Stimulated activated CD4-positive, alpha-beta T cell treated with anti-CD3 and anti-CD28 coated beads, Interleukin-1b, Interleukin-23, amount 100 ng/mL, for 48 hours (primary cell): ENCODE measurements at regions not wholly inside any gene's neighbourhood (a gene's known extent, or its start where the extent isn't known, plus 50 kb on each side); places are given as distances from the start of the nearest gene placed in this dataset.

Experiments
- DNase-seq: peaks from one replicate; pipeline ENCODE4 v3.0.0-alpha.2; 2020

- no peak for DNase-seq
These were observed 1536.4 kb upstream of the TENM3 start for GRCh38 chr4:180706766-180707165.

- DNase-seq: no peak
These were observed 1532.4 kb upstream of the TENM3 start for GRCh38 chr4:180710628-180711337.

GRCh38 chr4:180717451-180718033 lies 1525.7 kb upstream of the TENM3 start:
- DNase-seq: no peak

GRCh38 chr4:180721356-180721755 lies 1521.8 kb upstream of the TENM3 start:
- DNase-seq: no peak

GRCh38 chr4:180726611-180727010 lies 1516.6 kb upstream of the TENM3 start:
- no peak for DNase-seq

- no peak for DNase-seq
These were observed 1515.7 kb upstream of the TENM3 start for GRCh38 chr4:180727478-180727877.

- no peak for DNase-seq
These were observed 1508.3 kb upstream of the TENM3 start for GRCh38 chr4:180734753-180735432.

GRCh38 chr4:180741703-180742102 lies 1501.5 kb upstream of the TENM3 start:
- no peak for DNase-seq

- no peak for DNase-seq
These were observed 1498.2 kb upstream of the TENM3 start for GRCh38 chr4:180745019-180745418.

GRCh38 chr4:180751009-180751408 lies 1492.2 kb upstream of the TENM3 start:
- DNase-seq: no peak

- no peak for DNase-seq
These were observed 1485.3 kb upstream of the TENM3 start for GRCh38 chr4:180757927-180758326.

- DNase-seq: no peak
These were observed 1477.2 kb upstream of the TENM3 start for GRCh38 chr4:180766045-180766444.

- DNase-seq: no peak
These were observed 1476.1 kb upstream of the TENM3 start for GRCh38 chr4:180766944-180767729.

- no peak for DNase-seq
These were observed 1474.6 kb upstream of the TENM3 start for GRCh38 chr4:180768610-180769009.

GRCh38 chr4:180769791-180770190 lies 1473.4 kb upstream of the TENM3 start:
- no peak for DNase-seq

- no peak for DNase-seq
These were observed 1472.9 kb upstream of the TENM3 start for GRCh38 chr4:180770265-180770664.

- DNase-seq: no peak
These were observed 1458.3 kb upstream of the TENM3 start for GRCh38 chr4:180784940-180785339.

- no peak for DNase-seq
These were observed 1454.5 kb upstream of the TENM3 start for GRCh38 chr4:180788729-180789128.

- DNase-seq: no peak
These were observed 1453.3 kb upstream of the TENM3 start for GRCh38 chr4:180789929-180790328.

GRCh38 chr4:180790471-180790870 lies 1452.7 kb upstream of the TENM3 start:
- no peak for DNase-seq

- no peak for DNase-seq
These were observed 1450.7 kb upstream of the TENM3 start for GRCh38 chr4:180792541-180792940.

- DNase-seq: no peak
These were observed 1448.9 kb upstream of the TENM3 start for GRCh38 chr4:180794333-180794732.

GRCh38 chr4:180798036-180798577 lies 1445.1 kb upstream of the TENM3 start:
- DNase-seq: no peak
